NCI-H2196 treated with DMSO at 0.1 percent for 48 hours (cell line): ENCODE measurements at regions not wholly inside any gene's neighbourhood (a gene's known extent, or its start where the extent isn't known, plus 50 kb on each side); places are given as distances from the start of the nearest gene placed in this dataset.
"Not testable (repeated sequence)": the region's sequence is repeated elsewhere in the genome, so short reads cannot be mapped to it uniquely, and the experiment has no call there.

Experiments used
- DNase-seq: peaks from one replicate; lab custom pipeline; 2025; ENCODE audit not compliant: unreplicated experiment; lab: John Stamatoyannopoulos, UW

DNA sequence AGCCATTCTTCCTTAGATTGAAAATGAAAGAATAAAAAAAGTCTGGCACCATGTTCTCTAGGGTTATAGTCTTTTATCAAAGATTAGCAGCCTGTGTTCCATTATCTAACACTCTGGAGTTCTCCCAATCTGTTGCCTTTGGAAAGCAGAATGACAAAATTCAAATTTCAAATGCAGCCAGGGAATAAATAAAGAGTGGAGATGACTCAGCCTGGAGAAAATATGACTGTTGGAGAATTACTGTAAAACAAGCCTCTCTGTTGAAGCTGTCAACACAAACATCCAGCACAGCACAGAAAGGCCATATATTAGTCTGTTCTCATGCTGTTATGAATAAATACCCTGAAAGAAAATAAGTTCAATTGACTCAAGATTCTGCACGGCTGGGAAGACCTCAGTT is 650.5 kb upstream of the SLC10A2 start:
- no peak for DNase-seq

DNA sequence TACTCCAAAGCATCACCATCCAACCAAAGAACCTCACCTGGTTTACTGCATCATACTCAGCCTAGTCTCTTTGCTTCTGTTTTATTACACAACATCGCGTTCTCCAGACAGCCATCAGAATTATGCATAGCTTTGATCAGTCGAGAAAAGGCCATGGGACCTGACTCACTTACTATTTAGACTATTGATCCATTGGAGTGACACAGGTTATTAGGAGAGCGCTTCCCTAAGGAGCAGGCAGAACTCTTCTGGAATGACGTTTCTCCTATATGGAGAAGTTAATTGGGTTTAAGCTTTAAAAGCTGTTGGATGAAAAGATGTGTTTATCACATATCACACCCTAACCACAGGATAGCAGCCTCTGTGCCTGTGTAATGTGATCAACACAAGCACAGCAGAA is 649.1 kb upstream of the SLC10A2 start:
- no peak for DNase-seq

DNA sequence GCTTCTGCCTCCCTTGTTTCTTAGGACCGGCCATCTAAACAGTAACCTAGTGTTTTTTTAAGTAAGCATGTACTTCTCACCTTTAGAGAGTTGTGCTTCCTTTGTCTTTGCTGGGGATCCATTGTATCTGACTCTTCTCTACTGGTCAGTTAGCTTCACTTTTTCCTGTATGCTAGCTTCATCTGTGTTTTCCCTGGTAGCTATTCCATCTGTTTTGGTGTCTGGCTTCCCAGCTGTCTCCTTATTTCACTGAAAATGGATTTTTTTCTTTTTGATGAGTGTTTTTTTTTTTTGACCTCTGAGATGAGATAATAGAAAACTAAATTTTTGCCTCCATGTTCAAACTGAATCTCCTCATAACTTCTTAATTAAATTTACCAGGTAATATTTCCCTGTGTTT is 637.0 kb upstream of the SLC10A2 start:
- no peak for DNase-seq

DNA sequence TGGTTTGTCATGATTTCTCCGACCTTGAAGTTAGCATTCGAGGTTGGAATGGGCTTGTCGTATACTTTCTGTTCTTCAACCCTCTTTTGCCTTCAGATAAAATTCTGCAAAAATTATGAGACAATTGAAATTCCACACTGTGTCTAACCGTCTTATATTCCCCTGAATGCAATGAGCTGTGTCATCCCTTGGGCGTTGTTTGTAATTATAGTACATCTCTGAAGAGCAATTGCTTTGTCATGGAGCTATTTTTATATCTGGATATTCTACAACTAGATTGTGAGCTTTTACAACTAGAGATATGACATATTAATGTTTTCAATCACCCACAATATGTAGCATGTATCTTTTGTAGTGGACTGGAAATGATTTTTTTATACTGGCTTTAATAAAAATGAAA is 631.8 kb upstream of the SLC10A2 start:
- DNase-seq = no peak

DNA sequence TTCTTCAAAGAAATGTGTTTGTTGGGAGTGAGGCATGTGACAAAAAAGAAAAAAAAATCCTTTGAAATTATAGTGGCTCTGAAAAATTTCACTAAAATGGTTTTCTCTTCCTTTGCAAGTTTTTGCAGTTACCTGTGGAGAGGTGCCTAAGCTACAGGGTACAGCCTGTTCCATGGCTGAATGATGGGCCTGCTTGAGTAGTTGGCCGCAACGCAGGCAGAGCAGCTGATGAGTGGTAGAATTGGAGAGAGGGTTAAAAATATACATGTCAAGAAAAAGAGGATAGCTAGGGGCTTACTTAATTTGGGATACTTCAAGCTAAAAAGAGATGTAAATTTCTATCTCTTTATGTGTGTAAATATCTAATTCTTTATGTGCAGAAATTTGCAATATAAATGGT is 629.1 kb upstream of the SLC10A2 start:
- no peak for DNase-seq

DNA sequence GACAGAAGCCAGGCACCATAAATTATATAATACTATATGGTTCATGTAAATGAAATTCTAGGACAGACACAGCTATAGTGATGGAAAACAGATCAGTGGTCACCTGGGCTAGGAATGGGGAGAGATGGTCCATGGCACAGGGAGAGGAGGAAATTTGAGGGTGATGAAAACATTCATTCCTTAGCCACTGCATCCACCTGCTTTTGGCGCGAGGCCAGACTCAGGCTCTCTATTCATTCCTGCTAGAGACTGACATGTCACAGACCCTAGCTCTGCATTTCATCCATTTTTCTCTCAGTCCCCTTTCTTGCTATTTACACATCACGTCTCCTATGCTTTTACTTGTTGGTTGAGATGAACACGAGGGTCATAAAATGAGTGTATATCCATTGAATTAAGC is 628.3 kb upstream of the SLC10A2 start:
- DNase-seq = no peak

DNA sequence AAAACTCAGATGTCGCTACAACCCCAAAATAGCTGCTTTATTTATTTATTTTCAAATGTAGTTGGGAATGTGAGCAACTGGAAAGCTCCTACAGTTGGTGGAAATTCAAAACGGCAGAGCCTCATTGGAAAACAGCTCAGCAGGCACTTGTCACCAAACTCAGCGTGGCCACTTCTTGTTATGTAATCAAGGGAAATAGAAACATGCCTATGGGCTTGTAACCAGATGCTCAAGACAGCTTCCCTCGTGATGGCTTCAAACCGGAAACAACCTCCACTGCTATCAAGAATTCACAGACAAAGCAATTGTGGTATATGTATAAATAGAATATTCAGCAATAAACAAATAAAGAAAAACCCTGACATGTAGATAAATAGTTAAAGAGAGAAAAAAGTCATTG is 627.8 kb upstream of the SLC10A2 start:
- DNase-seq = no peak

DNA sequence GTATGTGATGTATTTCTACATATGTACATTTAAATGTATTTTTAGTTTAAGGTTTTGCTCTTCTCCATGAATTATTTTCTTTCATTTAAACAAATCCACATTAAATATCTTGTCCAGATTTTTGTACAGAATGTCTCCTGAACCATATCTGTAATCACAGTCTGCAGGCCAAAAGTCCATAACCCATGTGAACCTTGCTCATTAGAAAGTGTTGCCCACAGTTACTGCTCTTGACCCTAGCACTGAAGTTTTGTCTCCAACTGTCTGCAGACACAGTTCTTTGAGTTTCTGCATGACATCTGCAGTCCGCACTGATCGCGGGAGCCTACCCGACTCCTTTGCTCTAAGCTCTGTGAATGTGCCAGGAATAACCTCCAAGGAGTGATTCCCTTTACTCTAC is 626.2 kb upstream of the SLC10A2 start:
- no peak for DNase-seq

DNA sequence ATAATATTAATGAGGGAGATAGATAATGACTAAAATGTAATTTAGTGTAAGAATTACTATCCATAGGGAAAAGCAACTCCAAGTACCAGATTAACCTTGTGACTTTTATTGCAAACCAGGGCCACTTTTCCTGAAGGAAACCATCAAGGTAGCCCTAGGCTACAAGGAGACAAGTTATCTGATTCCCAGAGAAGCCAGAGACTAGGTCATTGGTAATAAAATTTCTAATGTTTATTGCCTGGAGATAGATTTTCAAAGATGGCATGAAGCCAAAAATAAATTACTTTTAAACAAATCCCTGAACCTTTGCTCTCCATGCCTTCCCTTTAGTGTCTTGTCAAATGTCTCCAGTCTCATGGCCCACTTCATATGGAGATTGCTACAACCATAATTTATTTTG is 610.1 kb upstream of the SLC10A2 start:
- DNase-seq = no peak

DNA sequence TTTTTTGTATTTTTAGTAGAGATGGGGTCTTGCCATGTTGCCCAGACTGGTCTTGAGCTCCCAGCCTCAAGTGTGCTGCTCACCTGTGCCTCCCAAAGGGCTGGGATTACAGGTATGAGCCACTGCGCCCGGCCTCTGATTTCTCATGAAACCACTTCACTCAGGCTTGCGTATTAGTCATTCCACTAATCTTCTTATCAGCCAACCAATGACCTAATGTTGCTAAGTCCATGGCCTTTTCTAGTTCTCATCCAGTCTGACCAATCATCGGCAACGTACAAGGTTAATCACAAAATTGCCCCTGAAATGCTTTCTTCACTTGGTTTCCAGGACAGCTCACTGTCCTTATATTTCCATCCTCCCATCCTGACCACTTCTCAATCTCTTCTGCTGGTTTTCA is 605.3 kb upstream of the SLC10A2 start:
- DNase-seq = no peak

DNA sequence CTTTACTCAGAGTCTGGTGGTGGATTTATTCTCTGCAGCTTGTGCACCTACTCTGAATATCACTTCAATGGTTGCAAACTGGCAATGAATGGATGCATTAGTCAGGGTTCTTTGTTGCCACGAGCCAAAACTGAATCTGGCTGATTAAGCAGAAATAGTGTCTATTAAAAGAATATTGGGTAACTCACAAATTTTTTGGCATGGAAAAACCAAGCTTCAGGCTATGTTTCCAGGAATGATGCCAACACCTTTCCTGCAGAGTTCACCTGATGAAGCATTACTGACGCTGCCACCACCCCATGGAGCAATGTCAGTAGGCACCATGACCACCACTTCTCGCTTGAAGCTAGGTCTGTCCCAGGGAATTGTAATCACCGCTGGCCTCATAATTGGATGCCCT is 597.8 kb upstream of the SLC10A2 start:
- DNase-seq = no peak

DNA sequence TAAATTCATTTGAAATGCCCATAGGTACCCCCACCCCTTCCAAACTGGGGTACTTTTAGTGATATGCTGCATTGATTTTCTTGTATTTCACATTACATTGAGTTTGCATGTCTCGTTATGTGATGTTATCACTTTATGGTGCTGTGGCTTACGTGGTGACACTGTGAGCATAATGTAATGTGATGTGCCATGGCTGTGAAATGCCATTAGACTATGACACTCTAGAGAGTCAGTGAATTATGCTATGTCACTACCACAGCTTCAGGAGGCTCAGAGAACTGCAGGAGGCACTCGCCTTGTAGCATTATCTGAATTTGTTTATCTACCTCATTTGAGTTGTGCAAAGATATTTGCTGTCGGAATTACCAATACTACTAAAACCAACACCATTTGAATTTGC is 590.1 kb upstream of the SLC10A2 start:
- no peak for DNase-seq

DNA sequence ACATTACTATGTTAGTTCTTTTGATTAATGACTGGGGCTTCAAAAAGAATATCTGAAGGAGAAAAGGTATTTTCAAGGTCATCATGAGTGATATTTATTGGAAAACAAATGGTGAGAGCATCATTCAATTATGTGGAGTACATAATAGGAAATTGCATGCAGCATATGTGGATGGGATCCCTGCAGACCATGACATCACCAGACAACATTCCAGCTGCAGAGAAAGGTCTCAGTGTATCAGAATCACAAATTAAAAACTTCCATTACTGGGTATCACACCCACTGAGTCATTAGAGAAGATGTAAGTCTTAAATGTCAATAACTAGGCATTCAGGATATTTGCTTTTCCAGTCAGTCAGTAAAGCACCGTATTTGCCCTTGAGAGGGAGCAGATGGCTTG is 574.4 kb upstream of the SLC10A2 start:
- DNase-seq = no peak

DNA sequence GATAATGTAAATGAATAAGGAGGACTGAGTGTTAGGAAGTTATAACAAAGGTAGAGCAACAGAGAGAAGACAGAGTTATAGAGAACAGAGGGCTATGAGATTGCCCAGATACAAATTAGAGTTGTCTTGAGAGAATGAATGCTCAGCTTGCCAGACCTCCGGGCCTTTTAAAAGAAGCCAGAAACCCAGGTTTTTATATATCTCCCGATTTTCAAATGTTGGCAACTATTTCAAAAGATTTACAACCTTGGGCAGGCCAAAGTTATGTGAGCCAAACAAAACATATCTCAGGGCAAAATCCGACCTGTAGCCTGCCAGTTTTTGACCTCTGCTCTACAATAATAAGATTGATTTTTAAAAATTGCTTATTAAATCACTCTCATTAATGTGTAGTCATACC is 573.1 kb upstream of the SLC10A2 start:
- no peak for DNase-seq

DNA sequence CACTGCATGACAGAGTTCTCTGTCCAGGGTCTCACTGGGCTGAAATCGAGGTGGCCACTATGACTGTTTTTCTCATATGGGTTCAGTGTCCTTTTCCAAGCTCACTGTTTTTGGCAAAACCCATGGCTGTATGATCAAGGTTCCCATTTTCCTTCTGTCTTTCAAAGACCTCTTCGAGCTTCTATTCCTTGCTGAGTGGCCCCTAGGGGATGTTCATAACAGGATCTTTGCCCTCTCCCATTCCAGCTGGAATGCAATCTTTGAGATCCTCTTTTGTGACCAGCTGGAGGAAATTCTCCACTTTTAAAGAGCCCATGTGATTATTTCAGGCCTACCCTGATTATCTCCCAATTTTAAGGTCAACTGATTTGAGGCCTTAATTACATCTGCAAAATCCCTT is 572.5 kb upstream of the SLC10A2 start:
- DNase-seq = no peak

DNA sequence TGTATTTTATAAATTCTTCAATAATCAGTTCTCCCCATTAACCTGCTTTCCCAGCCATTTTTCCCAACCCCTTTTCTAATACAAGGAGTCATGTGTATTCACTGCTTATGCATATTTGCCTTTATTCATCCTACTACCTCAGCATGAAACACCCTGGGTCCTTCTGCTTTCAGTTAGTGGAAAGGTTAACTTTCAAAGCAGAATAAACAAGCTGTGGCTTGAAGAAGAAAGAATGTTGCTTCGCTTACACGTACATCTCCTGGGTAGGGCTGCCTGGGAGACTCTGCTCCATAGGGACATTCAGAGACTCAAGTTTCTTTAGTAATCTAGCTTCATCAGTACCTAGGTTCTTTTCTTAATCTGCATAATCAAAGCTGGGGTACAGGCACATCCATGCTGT is 567.8 kb upstream of the SLC10A2 start:
- no peak for DNase-seq

DNA sequence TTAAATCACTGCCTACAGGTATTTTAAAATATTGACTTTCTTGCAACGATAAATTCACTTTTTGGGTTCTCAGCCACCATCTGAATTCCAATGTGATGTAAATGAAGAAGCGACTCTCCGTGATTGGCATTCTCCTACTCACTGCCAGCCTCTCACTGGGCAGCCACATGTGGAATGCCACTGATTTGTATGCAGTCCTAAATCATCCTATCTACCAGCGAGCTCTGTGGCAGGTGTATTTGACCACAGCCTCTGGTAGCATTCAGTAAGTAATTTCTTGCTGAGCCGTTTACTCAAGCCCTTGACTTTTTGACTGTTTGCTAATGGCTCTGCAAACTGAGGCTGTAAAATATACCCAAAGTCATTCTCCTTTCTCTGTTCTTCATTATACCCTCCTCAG is 559.0 kb upstream of the SLC10A2 start:
- DNase-seq = no peak

DNA sequence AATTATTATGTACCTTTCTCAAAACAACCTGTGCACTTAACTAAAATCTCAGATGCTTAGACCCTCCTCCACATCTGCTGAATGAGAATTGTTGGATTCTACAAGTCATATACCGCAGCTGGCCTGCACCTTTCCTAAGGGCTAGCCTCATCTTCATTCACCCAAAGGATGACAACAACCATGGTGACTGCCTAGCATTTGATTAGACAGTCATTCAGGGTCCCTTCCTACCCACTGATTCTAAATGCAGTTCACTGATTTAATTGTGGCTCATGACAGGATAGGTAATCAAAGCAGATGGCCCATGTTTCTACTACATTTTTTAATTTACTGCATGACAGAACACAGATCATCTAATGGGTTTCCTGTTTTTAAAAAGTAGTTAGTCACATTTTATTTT is 551.9 kb upstream of the SLC10A2 start:
- no peak for DNase-seq

DNA sequence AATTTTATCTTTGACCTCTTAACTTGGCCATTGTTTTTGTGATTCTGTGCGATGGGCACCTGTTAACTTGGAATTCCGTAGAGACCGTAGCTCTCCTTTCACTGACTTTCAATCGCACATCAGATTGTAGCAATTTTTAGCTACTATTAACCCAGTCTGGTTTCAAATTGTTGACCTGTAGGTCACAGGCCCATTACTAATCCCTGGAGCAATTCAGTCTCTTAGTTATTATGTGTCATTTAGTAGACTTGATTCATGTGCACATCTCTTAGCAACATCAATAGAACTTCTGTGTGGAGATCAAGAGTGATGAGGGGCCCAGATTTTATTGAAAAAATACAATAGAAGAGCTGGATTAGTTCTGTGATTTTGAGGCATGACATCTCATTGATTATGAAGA is 549.6 kb upstream of the SLC10A2 start:
- DNase-seq = no peak

DNA sequence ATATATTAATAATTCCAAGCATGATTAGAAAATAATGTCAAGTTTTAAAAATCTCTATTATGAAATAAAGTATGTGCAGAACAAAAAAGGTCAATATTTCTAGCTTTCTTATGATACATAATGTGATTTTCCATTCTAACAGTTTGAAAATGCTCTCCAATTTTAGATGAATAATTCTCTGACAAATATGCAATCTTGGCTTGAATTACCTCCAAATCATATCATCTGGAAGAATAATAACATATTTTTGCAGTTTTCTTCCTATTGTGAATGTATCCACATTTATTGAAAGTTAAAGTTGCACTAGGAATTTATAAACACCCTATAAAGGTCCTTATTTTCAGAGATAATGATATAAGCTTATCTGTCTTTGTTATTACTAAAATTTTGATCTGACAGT is 548.5 kb upstream of the SLC10A2 start:
- DNase-seq = no peak

DNA sequence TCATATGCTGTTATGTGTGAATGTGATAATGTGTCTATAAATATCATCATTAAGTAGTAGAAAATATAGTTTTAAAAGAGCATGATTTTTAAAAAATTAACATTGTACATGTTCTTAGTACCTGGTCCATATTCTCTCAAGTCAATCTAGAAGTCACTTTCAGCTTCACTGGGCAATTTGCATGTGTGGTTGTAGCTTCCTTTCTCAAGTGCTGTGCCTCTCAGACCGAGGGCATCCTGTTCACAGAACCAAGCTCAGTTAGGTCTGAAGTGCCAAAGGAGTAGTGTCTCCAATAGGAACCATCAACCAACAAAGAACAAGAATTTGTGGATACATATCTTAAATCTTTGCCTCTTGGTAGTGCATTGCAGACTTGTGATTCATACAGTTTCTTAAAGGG is 541.8 kb upstream of the SLC10A2 start:
- no peak for DNase-seq

DNA sequence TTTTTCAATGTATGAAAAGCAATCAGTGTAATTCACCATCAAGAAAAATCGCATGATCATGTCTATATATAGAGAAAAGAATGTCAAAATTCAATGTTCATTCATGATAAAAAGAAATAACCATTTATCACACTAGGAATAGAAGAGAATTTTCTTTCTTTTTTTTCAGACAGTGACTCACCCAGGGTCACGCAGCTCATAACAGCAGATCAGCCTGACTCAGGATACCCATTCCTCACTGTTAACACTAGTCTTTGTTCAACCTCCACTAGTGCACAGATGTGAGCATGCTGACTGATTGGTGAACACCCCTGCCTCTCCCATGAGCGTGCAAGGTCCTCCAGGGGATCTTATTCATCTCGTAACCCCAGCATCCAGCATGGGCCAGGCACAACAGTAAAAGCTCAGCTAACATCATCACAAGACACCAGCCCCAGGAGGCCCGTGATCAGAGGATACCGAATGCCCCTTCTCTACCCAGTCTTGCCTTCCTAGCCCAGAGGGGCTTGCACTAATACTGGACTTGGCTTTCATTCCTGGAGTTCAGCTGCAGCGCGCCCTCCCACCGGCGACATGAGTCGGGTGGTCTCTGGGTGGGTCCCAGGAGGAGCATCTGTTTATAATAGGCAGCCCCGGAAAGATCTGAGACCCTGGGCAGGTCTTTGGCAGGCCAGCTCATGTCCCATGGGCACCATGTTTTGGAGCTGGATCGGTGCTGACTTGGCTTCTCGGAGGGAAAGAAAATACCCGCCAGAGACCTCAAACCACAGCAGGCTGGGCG is 539.5 kb upstream of the SLC10A2 start:
- no peak for DNase-seq

DNA sequence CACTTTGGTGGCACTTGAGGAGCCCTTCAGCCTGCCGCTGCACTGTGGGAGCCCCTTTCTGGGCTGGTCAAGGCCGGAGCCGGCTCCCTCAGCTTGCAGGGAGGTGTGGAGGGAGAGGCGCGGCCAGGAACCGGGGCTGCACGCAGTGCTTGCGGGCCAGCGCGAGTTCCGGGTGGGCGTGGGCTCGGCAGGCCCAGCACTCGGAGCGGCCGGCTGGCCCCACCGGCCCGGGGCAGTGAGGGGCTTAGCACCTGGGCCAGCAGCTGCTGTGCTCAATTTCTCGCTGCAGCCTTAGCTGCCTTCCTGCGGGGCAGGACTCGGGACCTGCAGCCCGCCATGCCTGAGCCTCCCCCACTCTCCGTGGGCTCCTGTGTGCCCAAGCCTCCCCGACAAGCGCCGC is 533.7 kb upstream of the SLC10A2 start:
- not testable (repeated sequence) for DNase-seq

DNA sequence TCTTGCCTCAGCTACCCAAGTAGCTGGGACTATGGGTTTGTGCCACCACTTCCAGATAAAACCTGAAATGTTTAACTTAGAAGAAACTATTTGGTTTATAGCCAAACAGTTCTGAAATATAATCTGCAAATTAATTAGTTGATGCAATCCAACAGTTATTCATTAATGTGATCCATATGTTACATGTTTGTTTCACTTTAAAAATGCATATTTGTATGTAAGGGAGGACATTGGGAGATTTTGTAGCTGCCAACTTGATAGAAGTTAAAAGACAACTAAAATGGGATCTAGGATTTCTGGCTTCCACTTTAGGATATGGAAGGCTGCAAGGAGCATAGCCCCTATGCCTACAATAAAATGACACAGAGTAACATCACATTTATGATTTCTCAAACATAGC is 532.5 kb upstream of the SLC10A2 start:
- no peak for DNase-seq
